ENCODE measurements at regions not wholly inside any gene's neighbourhood (a gene's known extent, or its start where the extent isn't known, plus 50 kb on each side); places are given as distances from the start of the nearest gene placed in this dataset.

- no peak overlapping the region for H3K4me3 Mint-ChIP-seq
Measured at GRCh38 chrX:38916801-38917200, 115.5 kb downstream of the MID1IP1 start.

GRCh38 chrX:38917954-38918353 lies 116.7 kb downstream of the MID1IP1 start:
- TF ChIP-seq CTCF (IDR thresholded peaks at IDR 0.05): no peak
- no peaks in the 10 kb centered on the region for H3K9me3 Mint-ChIP-seq
- no peak overlapping the region for H3K4me3 Mint-ChIP-seq
- no peak for DNase-seq
- H3K27ac Mint-ChIP-seq: no peak overlapping the region
- H3K27me3 Mint-ChIP-seq (ENCODE audit: insufficient read depth): peaks cover 2% of the 10 kb centered on the region
- H3K4me1 Mint-ChIP-seq (ENCODE audit: low read depth): 0 out of 2 replicates have a peak, but pooled peaks cover 4% of the 10 kb centered on the region
- no peaks in the 10 kb centered on the region for H3K36me3 Mint-ChIP-seq (ENCODE audit: low read depth)

More at GRCh38 chrX:38916801-38917200, 115.5 kb downstream of the MID1IP1 start:
- TF ChIP-seq CTCF (IDR thresholded peaks at IDR 0.05): no peak
- Mint-ChIP-seq H3K27me3 (ENCODE audit: insufficient read depth) (peaks cover 2% of the 10 kb centered on the region), H3K9me3 (no peaks in the 10 kb centered on the region), H3K36me3 (ENCODE audit: low read depth) (no peaks in the 10 kb centered on the region), H3K27ac (no peak overlapping the region), H3K4me1 (ENCODE audit: low read depth) (0 out of 2 replicates have a peak, but pooled peaks cover 4% of the 10 kb centered on the region)
- no peak for DNase-seq

- no peak for DNase-seq
- Mint-ChIP-seq H3K4me3 (no peak overlapping the region), H3K27me3 (ENCODE audit: insufficient read depth) (peaks cover 2% of the 10 kb centered on the region), H3K9me3 (no peaks in the 10 kb centered on the region), H3K4me1 (ENCODE audit: low read depth) (0 out of 2 replicates have a peak, but pooled peaks cover 4% of the 10 kb centered on the region), H3K36me3 (ENCODE audit: low read depth) (no peaks in the 10 kb centered on the region), H3K27ac (no peak overlapping the region)
- no peak for TF ChIP-seq CTCF (IDR thresholded peaks at IDR 0.05)
Measured at GRCh38 chrX:38919202-38919601, 117.9 kb downstream of the MID1IP1 start.

DNA sequence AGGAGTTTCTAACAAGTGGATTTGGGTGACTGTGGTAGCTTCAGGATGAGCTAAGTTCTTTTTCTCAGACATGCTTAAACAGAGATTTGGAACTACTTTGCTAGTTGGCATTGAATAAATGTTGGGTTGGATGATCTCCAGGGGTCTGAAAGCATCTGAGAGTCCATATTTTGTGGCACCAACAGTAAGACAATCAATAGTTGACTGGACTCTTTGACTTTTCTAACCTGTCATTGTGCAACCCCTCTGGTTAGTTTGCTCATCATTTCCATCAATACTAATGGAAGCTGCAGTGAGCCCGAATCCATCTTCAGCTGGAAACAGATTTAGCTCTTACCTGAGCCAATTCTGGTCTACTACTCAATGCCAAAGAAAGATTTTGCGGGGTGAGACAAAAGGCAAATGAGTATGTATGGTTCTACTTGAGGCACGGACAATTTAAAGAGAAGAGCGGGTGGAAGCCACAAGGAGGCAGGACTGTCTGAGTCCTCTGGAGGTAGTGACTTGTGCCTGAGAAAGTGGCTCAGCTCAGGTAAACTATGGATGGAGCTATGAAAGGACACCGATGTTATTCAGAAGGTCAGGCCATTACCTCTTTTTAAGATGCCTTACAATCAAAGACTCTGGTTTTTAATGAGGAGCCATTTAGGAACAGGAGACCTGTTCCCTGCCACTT lies 118.7 kb downstream of the MID1IP1 start:
- Mint-ChIP-seq H3K4me3 (no peak overlapping the region), H3K9me3 (no peaks in the 10 kb centered on the region), H3K36me3 (ENCODE audit: low read depth) (no peaks in the 10 kb centered on the region), H3K27me3 (ENCODE audit: insufficient read depth) (peaks cover under 1% of the 10 kb centered on the region), H3K27ac (no peak overlapping the region), H3K4me1 (ENCODE audit: low read depth) (0 out of 2 replicates have a peak, but pooled peaks cover under 1% of the 10 kb centered on the region)
- no peak for TF ChIP-seq CTCF (IDR thresholded peaks at IDR 0.05)
- DNase-seq: no peak

GRCh38 chrX:38923451-38923969 lies 122.3 kb downstream of the MID1IP1 start:
- no peaks in the 10 kb centered on the region for H3K4me1 Mint-ChIP-seq (ENCODE audit: low read depth)
- peaks cover 4% of the 10 kb centered on the region for H3K27me3 Mint-ChIP-seq (ENCODE audit: insufficient read depth)
- H3K4me3 Mint-ChIP-seq: no peak overlapping the region
- H3K27ac Mint-ChIP-seq: no peak overlapping the region
- H3K9me3 Mint-ChIP-seq: no peaks in the 10 kb centered on the region
- TF ChIP-seq CTCF (IDR thresholded peaks at IDR 0.05): no peak
- no peak for DNase-seq
- H3K36me3 Mint-ChIP-seq (ENCODE audit: low read depth): no peaks in the 10 kb centered on the region

Data from HFFc6 (cell line).